SK-N-SH treated with all-trans-retinoic acid at 6 μM for 48 hours (cell line): ENCODE measurements at regions not wholly inside any gene's neighbourhood (a gene's known extent, or its start where the extent isn't known, plus 50 kb on each side); places are given as distances from the start of the nearest gene placed in this dataset.
"Not testable (repeated sequence)": the region's sequence is repeated elsewhere in the genome, so short reads cannot be mapped to it uniquely, and the experiment has no call there.

Experiments
- ATAC-seq: fragments of 200-7000 bp; cut with Tn5 transposase; 3 replicates; pipeline ENCODE4 v1.9.1; 2020; ENCODE audit warnings: mild to moderate bottlenecking, moderate library complexity
- ARNTL ChIP-seq: fragments of 450-650 bp; formaldehyde crosslinking; IDR thresholded peaks from 2 replicates; pipeline ENCODE4 v1.5.0; 2020; ENCODE audit warnings: low read depth, mild to moderate bottlenecking, moderate library complexity, borderline replicate concordance
- BACH2 ChIP-seq: fragments of 250-450 bp; sonication (Bioruptor Pico); IDR thresholded peaks from 2 replicates; pipeline ENCODE4 v1.9.0; 2021; ENCODE audit warnings: mild to moderate bottlenecking, borderline replicate concordance
- CREB5 ChIP-seq: fragments of 250-450 bp; sonication (Bioruptor Pico); IDR thresholded peaks from 2 replicates; pipeline ENCODE4 v1.5.1; 2020; ENCODE audit warnings: low read depth, mild to moderate bottlenecking, moderate library complexity
- CSDC2 ChIP-seq: fragments of 250-450 bp; sonication (Bioruptor Pico); IDR thresholded peaks from 2 replicates; pipeline ENCODE4 v1.5.0; 2020; ENCODE audit warnings: mild to moderate bottlenecking, moderate library complexity
- ESRRG ChIP-seq: fragments of 250-450 bp; sonication (Bioruptor Pico); IDR thresholded peaks from 2 replicates; pipeline ENCODE4 v1.6.1; 2021; ENCODE audit warnings: mild to moderate bottlenecking
- GLIS3 ChIP-seq: fragments of 250-450 bp; sonication (Bioruptor Pico); IDR thresholded peaks from 2 replicates; pipeline ENCODE4 v1.5.0; 2020; ENCODE audit warnings: mild to moderate bottlenecking, moderate library complexity
- ISL1 ChIP-seq: fragments of 250-450 bp; sonication (Bioruptor Pico); IDR thresholded peaks from 2 replicates; pipeline ENCODE4 v2.1.2; 2022; ENCODE audit warnings: mild to moderate bottlenecking, moderate library complexity
- OSR1 ChIP-seq: fragments of 250-450 bp; sonication (Bioruptor Pico); IDR thresholded peaks from 2 replicates; pipeline ENCODE4 v1.8.0; 2022; ENCODE audit warnings: moderate library complexity, mild to moderate bottlenecking, inconsistent platforms
- PATZ1 ChIP-seq: fragments of 250-450 bp; sonication (Bioruptor Pico); IDR thresholded peaks from 2 replicates; pipeline ENCODE4 v1.8.0; 2020; ENCODE audit warnings: mild to moderate bottlenecking, moderate library complexity, borderline replicate concordance
- POU6F1 ChIP-seq: fragments of 250-450 bp; sonication (Bioruptor Pico); IDR thresholded peaks from 2 replicates; pipeline ENCODE4 v1.8.0; 2021; ENCODE audit warnings: low read depth, mild to moderate bottlenecking, moderate library complexity, borderline replicate concordance
- PPARA ChIP-seq: fragments of 250-450 bp; sonication (Bioruptor Pico); IDR thresholded peaks from 2 replicates; pipeline ENCODE4 v1.5.0; 2020; ENCODE audit warnings: mild to moderate bottlenecking, borderline replicate concordance
- RARB ChIP-seq: fragments of 250-450 bp; sonication (Bioruptor Pico); IDR thresholded peaks from 2 replicates; pipeline ENCODE4 v1.8.0; 2021; ENCODE audit warnings: mild to moderate bottlenecking, moderate library complexity
- SNAI2 ChIP-seq: fragments of 250-450 bp; sonication (Bioruptor Pico); IDR thresholded peaks from 2 replicates; pipeline ENCODE4 v1.5.0; 2020; ENCODE audit warnings: mild to moderate bottlenecking, moderate library complexity
- TOX ChIP-seq: fragments of 250-450 bp; sonication (Bioruptor Pico); IDR thresholded peaks from 2 replicates; pipeline ENCODE4 v1.8.0; 2021; ENCODE audit warnings: mild to moderate bottlenecking, moderate library complexity, borderline replicate concordance
- TSHZ2 ChIP-seq: fragments of 250-450 bp; sonication (Bioruptor Pico); IDR thresholded peaks from 2 replicates; pipeline ENCODE4 v1.5.0; 2020; ENCODE audit warnings: mild to moderate bottlenecking, moderate library complexity
- ZC3H10 ChIP-seq: fragments of 250-450 bp; sonication (Bioruptor Pico); IDR thresholded peaks from 2 replicates; pipeline ENCODE4 v1.5.1; 2021; ENCODE audit warnings: mild to moderate bottlenecking, moderate library complexity
- ZFP3 ChIP-seq: fragments of 250-450 bp; sonication (Bioruptor Pico); IDR thresholded peaks from 2 replicates; pipeline ENCODE4 v1.5.0; 2020; ENCODE audit warnings: mild to moderate bottlenecking, moderate library complexity
- ZFP30 ChIP-seq: fragments of 450-650 bp; formaldehyde crosslinking; IDR thresholded peaks from 2 replicates; pipeline ENCODE4 v1.5.0; 2022; ENCODE audit warnings: mild to moderate bottlenecking, moderate library complexity
- ZNF8 ChIP-seq: fragments of 450-650 bp; formaldehyde crosslinking; IDR thresholded peaks from 2 replicates; pipeline ENCODE4 v1.5.0; 2020; ENCODE audit warnings: mild to moderate bottlenecking, moderate library complexity
- TF ChIP-seq, protein P1 (sequence below): fragments of 250-450 bp; sonication (Bioruptor Pico); IDR thresholded peaks from 2 replicates; pipeline ENCODE4 v1.5.1; 2021; ENCODE audit warnings: mild to moderate bottlenecking, moderate library complexity

GRCh38 chr13:76286178-76286577 is 600.0 kb downstream of the KCTD12 start (continued):
- no peak for TF ChIP-seq PATZ1
- no peak for TF ChIP-seq TSHZ2 (CRISPR knock-in tag)
- no peak for TF ChIP-seq RARB (CRISPR knock-in tag)
- TF ChIP-seq GLIS3 (CRISPR knock-in tag), result no peak
- no peak for TF ChIP-seq CSDC2 (CRISPR knock-in tag)
- no peak for TF ChIP-seq ZFP30 (CRISPR knock-in tag)
- TF ChIP-seq PPARA (CRISPR knock-in tag), result no peak
- TF ChIP-seq ISL1, result no peak
- TF ChIP-seq ZFP3, result no peak
- TF ChIP-seq TOX (CRISPR knock-in tag), result no peak
- no peak for TF ChIP-seq BACH2 (CRISPR knock-in tag)
- no peak for TF ChIP-seq ARNTL
- no peak for TF ChIP-seq SNAI2
- TF ChIP-seq OSR1, result no peak

DNA sequence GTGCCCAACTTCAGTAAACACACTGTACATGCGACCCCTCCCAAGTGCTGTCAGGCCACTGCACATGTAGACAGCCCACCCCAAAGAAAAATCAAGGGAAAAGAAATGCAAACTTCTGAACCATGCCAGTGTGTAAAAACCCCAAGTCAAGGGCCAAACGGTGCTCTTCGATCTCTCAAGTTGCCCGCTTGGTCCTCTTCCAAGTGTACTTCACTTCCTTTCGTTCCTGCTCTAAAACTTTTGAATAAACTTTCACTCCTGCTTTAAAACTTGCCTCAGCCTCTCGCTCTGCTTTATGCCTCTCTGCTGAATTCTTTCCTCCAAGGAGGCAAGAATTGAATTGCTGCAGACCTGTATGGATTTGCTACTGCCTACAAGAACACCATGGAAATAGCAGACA is 600.7 kb downstream of the KCTD12 start:
- TF ChIP-seq CREB5 (CRISPR knock-in tag) (no peak), ZFP3 (no peak), POU6F1 (CRISPR knock-in tag) (no peak)
- TF ChIP-seq, all 23 proteins: peak for 0
- no peak for ATAC-seq

- ATAC-seq, result not testable (repeated sequence)
Observed at GRCh38 chr13:76279766-76280165, 606.4 kb downstream of the KCTD12 start.

DNA sequence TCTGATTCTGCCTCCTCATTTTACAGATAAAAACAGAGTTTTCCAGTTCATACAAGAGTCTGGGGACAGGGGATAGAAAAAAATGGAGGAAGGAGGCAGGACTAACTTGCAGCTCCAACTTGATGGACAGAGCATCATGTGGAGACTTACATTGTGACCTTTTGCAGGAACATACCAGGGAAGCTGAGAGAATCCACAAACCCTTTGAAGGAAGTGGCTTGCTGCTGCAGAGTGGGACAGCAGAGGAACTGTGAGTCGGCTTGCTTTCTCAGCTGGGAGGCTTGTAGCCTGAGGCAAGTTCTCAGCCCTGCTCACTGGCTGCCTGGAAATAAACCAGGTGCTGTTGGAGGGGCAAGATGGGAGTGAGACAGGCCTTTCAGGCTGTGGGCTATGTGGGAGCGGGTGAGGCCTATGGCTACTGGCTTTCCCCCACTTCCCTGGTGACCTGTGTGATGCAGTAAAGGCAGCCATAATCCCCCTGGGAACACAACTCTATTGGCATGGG is 614.4 kb downstream of the KCTD12 start:
- TF ChIP-seq ISL1 (no peak), OSR1 (no peak), TOX (CRISPR knock-in tag) (no peak), CREB5 (CRISPR knock-in tag) (no peak), PPARA (CRISPR knock-in tag) (no peak), ZNF8 (no peak), TSHZ2 (CRISPR knock-in tag) (no peak), SNAI2 (no peak), PATZ1 (no peak), ZC3H10 (CRISPR knock-in tag) (no peak), RARB (CRISPR knock-in tag) (no peak), ZFP3 (no peak), ZFP30 (CRISPR knock-in tag) (no peak), ESRRG (CRISPR knock-in tag) (no peak), CSDC2 (CRISPR knock-in tag) (no peak)
- TF ChIP-seq, protein P1, sequence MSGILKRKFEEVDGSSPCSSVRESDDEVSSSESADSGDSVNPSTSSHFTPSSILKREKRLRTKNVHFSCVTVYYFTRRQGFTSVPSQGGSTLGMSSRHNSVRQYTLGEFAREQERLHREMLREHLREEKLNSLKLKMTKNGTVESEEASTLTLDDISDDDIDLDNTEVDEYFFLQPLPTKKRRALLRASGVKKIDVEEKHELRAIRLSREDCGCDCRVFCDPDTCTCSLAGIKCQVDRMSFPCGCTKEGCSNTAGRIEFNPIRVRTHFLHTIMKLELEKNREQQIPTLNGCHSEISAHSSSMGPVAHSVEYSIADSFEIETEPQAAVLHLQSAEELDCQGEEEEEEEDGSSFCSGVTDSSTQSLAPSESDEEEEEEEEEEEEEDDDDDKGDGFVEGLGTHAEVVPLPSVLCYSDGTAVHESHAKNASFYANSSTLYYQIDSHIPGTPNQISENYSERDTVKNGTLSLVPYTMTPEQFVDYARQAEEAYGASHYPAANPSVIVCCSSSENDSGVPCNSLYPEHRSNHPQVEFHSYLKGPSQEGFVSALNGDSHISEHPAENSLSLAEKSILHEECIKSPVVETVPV (CRISPR knock-in tag), result no peak
- no peak for ATAC-seq

GRCh38 chr13:76268307-76268706 is 617.9 kb downstream of the KCTD12 start:
- ATAC-seq, result not testable (repeated sequence)
